CD4-positive, alpha-beta T cell treated with Interleukin-4 for 4 hours (primary cell): ENCODE measurements at regions not wholly inside any gene's neighbourhood (a gene's known extent, or its start where the extent isn't known, plus 50 kb on each side); places are given as distances from the start of the nearest gene placed in this dataset.
"Not testable (repeated sequence)": the region's sequence is repeated elsewhere in the genome, so short reads cannot be mapped to it uniquely, and the experiment has no call there.

Source experiments
- DNase-seq: peaks from one replicate; pipeline ENCODE4 v3.0.0-alpha.2; 2020

GRCh38 chr13:58949646-58950045 is 1214.1 kb downstream of the DIAPH3 start:
- no peak for DNase-seq

GRCh38 chr13:58950911-58951310 is 1212.8 kb downstream of the DIAPH3 start:
- DNase-seq = no peak

- DNase-seq = no peak
Measured at GRCh38 chr13:58953638-58954037, 1210.1 kb downstream of the DIAPH3 start.

GRCh38 chr13:58955546-58956385 is 1208.0 kb downstream of the DIAPH3 start:
- no peak for DNase-seq

- not testable (repeated sequence) for DNase-seq
Measured at GRCh38 chr13:58958097-58958496, 1205.6 kb downstream of the DIAPH3 start.

GRCh38 chr13:58960888-58961287 is 1202.8 kb downstream of the DIAPH3 start:
- DNase-seq = no peak

- no peak for DNase-seq
Measured at GRCh38 chr13:58963321-58963720, 1200.4 kb downstream of the DIAPH3 start.

- no peak for DNase-seq
Measured at GRCh38 chr13:58964048-58964447, 1199.7 kb downstream of the DIAPH3 start.

GRCh38 chr13:58977085-58977484 is 1186.6 kb downstream of the DIAPH3 start:
- DNase-seq = no peak

GRCh38 chr13:58978331-58978730 is 1185.4 kb downstream of the DIAPH3 start:
- no peak for DNase-seq

- no peak for DNase-seq
Measured at GRCh38 chr13:58979851-58980250, 1183.9 kb downstream of the DIAPH3 start.

GRCh38 chr13:58985845-58986244 is 1177.9 kb downstream of the DIAPH3 start:
- no peak for DNase-seq

GRCh38 chr13:58989556-58989955 is 1174.2 kb downstream of the DIAPH3 start:
- DNase-seq = no peak

GRCh38 chr13:58991826-58992477 is 1171.8 kb downstream of the DIAPH3 start:
- no peak for DNase-seq

GRCh38 chr13:58992478-58993042 is 1171.2 kb downstream of the DIAPH3 start:
- no peak for DNase-seq

GRCh38 chr13:58994077-58994476 is 1169.7 kb downstream of the DIAPH3 start:
- no peak for DNase-seq

- no peak for DNase-seq
Measured at GRCh38 chr13:58994777-58995176, 1169.0 kb downstream of the DIAPH3 start.

- no peak for DNase-seq
Measured at GRCh38 chr13:58998716-58999115, 1165.0 kb downstream of the DIAPH3 start.

- no peak for DNase-seq
Measured at GRCh38 chr13:58999851-59000250, 1163.9 kb downstream of the DIAPH3 start.

- no peak for DNase-seq
Measured at GRCh38 chr13:59000770-59001169, 1163.0 kb downstream of the DIAPH3 start.

- no peak for DNase-seq
Measured at GRCh38 chr13:59012731-59013130, 1151.0 kb downstream of the DIAPH3 start.

- DNase-seq = no peak
Measured at GRCh38 chr13:59016250-59016649, 1147.5 kb downstream of the DIAPH3 start.

GRCh38 chr13:59024434-59024833 is 1139.3 kb downstream of the DIAPH3 start:
- DNase-seq = no peak

GRCh38 chr13:59034198-59034597 is 1129.5 kb downstream of the DIAPH3 start:
- DNase-seq = no peak
